ENCODE measurements at regions not wholly inside any gene's neighbourhood (a gene's known extent, or its start where the extent isn't known, plus 50 kb on each side); places are given as distances from the start of the nearest gene placed in this dataset.

DNA sequence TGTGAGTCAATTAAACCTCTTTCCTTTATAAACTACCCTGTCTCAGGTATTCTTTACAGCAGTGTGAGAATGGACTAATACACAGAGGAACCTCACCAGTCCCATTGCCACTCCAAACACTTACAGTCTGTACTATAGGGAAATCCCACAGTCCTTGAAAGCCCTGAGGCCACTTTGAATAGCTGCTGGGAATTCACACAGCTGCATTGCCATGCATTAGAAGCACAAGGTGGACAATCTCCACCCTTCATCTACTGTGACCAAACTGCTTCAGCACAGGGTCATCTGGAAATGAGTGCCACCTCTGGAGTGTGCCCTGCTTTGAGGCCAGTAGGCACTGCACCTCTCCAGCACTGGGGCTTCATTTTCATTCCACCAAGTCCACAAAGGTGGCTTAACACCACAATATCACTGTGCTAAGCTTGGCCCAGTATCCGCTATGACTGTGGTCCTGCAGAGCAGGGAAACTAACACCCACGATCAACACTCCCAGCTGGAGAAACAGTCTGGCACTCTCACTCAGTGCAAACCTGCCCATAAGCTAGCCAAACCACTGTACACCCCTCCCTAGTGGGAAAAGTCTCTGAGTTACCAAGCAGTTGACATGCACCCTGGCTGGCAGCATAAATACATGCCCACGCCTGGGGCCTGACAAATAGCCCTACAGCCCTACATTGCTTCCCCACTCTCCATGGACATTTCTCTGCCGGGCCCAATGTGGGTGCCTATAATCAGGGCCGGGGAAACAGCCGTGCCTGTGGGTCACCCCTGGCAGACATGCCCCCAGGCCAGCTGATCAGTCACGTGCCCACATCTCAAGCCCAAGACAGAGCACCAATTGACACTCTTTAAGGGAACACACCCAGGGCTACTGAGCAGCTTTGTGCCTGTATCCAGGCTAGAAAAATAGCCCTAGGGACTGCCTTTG, 294.3 kb upstream of the MGAT4C start:
- intact Hi-C loops (cut with micrococcal nuclease), result no loop called here
- Histone ChIP-seq H3K27me3 (ENCODE audit: control insufficient read depth in 2 of 2, insufficient read depth in 2 of 2, low read length in 2 of 2) (no peaks in the 10 kb centered on the region), H3K4me2 (ENCODE audit: insufficient read depth, low read length) (no peak overlapping the region), H3K79me2 (ENCODE audit: control insufficient read depth, insufficient read depth, low read length) (no peaks in the 10 kb centered on the region), H3K9me3 (replicated peaks; ENCODE audit: control insufficient read depth, insufficient read depth, low read length) (no peaks in the 10 kb centered on the region), H3K9me1 (replicated peaks; ENCODE audit: control insufficient read depth, extremely low read depth, insufficient read depth, low read length) (no peaks in the 10 kb centered on the region), H3K4me1 (ENCODE audit: control insufficient read depth, extremely low read depth, insufficient read depth, low read length) (no peaks in the 10 kb centered on the region), H3K4me3 (replicated peaks in 1 of 3; ENCODE audit: insufficient read depth in 1 of 3, low read depth in 1 of 3, low read length in 3 of 3) (no peak overlapping the region), H2AFZ (ENCODE audit: low read depth, low read length) (no peak overlapping the region), H4K20me1 (replicated peaks; ENCODE audit: control insufficient read depth, extremely low read depth, insufficient read depth, low read length) (no peaks in the 10 kb centered on the region), H3K9ac (replicated peaks; ENCODE audit: extremely low read depth, insufficient read depth, low read length) (no peak overlapping the region), H3K36me3 (ENCODE audit: control insufficient read depth in 2 of 2, extremely low read depth in 1 of 2, insufficient read depth in 2 of 2, low read length in 2 of 2) (no peaks in the 10 kb centered on the region), H3K27ac (ENCODE audit: insufficient read depth, low read depth, low read length) (no peak overlapping the region)
- ChIA-PET CTCF (interaction anchor here (1.1 kb wide), 1 partner anchor 364 kb away, joined by 3 read pairs; no protein-coding TSS in a partner anchor), POLR2A (no interaction called here)
- no peak for DNase-seq (ENCODE audit: low read depth, low spot score)
- BruUV-seq (replicated peaks), result no TSS peak
- dilution Hi-C loops (cut with MboI; ENCODE audit: extremely low pct_ligation_motif_present, low sequenced_read_pairs), result no loop called here
- no peak for TF ChIP-seq EZH2 (IDR thresholded peaks at IDR 0.05; ENCODE audit: borderline replicate concordance, low read depth, low read length, severe bottlenecking)
- no peak for TF ChIP-seq POLR2A (IDR thresholded peaks at IDR 0.05; ENCODE audit: low read depth, low read length)
- TF ChIP-seq, protein P1, sequence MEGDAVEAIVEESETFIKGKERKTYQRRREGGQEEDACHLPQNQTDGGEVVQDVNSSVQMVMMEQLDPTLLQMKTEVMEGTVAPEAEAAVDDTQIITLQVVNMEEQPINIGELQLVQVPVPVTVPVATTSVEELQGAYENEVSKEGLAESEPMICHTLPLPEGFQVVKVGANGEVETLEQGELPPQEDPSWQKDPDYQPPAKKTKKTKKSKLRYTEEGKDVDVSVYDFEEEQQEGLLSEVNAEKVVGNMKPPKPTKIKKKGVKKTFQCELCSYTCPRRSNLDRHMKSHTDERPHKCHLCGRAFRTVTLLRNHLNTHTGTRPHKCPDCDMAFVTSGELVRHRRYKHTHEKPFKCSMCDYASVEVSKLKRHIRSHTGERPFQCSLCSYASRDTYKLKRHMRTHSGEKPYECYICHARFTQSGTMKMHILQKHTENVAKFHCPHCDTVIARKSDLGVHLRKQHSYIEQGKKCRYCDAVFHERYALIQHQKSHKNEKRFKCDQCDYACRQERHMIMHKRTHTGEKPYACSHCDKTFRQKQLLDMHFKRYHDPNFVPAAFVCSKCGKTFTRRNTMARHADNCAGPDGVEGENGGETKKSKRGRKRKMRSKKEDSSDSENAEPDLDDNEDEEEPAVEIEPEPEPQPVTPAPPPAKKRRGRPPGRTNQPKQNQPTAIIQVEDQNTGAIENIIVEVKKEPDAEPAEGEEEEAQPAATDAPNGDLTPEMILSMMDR (IDR thresholded peaks at IDR 0.05; ENCODE audit: extremely low read depth in 1 of 2, insufficient read depth in 1 of 2, low read depth in 1 of 2, low read length in 2 of 2), result no peak
- TF ChIP-seq, protein P2, sequence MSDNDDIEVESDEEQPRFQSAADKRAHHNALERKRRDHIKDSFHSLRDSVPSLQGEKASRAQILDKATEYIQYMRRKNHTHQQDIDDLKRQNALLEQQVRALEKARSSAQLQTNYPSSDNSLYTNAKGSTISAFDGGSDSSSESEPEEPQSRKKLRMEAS (IDR thresholded peaks at IDR 0.05; ENCODE audit: insufficient read depth, insufficient read length), result no peak
- TF ChIP-seq FOS (IDR thresholded peaks at IDR 0.05; ENCODE audit: borderline replicate concordance, insufficient read depth, low read length), result no peak
- no peak for TF ChIP-seq MYC (IDR thresholded peaks at IDR 0.05; ENCODE audit: low read depth, low read length)
- no peak for TF ChIP-seq JUN (IDR thresholded peaks at IDR 0.05; ENCODE audit: borderline replicate concordance, insufficient read depth, insufficient read length, low read depth)
- TF ChIP-seq GATA2 (IDR thresholded peaks at IDR 0.05; ENCODE audit: insufficient read depth, insufficient read length, low read depth, low read length), result no peak
- no peak for TF ChIP-seq POLR2AphosphoS5 (IDR thresholded peaks at IDR 0.05; ENCODE audit: insufficient read depth, low read depth, low read length)
- no peak for FAIRE-seq

Measured in endothelial cell of umbilical vein (primary cell).